ENCODE measurements at regions not wholly inside any gene's neighbourhood (a gene's known extent, or its start where the extent isn't known, plus 50 kb on each side); places are given as distances from the start of the nearest gene placed in this dataset.

DNA sequence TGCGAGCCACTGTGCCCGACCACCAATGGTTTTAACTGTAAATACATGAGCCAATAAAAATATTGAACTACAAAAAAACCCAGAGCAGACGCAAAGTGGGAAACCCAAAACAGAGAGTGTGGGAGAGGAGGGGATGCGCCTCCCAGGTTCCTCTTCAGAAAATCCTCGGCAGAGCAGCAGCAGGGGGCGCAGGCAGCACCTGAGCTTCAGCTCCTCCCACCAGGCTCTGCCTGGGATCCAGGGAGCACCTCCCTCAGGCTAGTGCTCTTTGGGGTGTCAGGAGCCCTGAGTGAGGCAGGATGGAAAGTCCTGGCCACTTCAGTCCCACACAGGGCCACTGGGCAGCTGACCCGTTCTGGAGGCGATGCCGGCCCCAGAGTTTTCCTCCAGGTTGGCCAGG, 536.9 kb upstream of the CDH4 start:
- BruUV-seq (replicated peaks), result no TSS peak
- H2BK5ac ChIP-seq (ENCODE audit: low read depth, low read length, poor library complexity, severe bottlenecking), result no peak overlapping the region
- intact Hi-C loops (cut with micrococcal nuclease) (no loop called here), in situ Hi-C loops (cut with MboI; ENCODE audit: low sequenced_read_pairs) (no loop called here), dilution Hi-C loops (cut with HindIII; ENCODE audit: low sequenced_read_pairs, unreplicated experiment) (no loop called here)
- no peak for DNase-seq
- H3K27ac ChIP-seq (ENCODE audit: insufficient read depth, low read length), result no peak overlapping the region
- H3K23ac ChIP-seq (ENCODE audit: low read depth, low read length), result no peak overlapping the region
- H3K4me1 ChIP-seq (ENCODE audit: control insufficient read depth, insufficient read depth, low read length), result no peaks in the 10 kb centered on the region
- no peak overlapping the region for H2BK120ac ChIP-seq (ENCODE audit: low read depth, low read length)
- H4K5ac ChIP-seq (ENCODE audit: low read depth, low read length), result no peak overlapping the region
- no peak overlapping the region for H3K4me2 ChIP-seq (ENCODE audit: low read depth, low read length)
- no peak overlapping the region for H3K18ac ChIP-seq (ENCODE audit: low read depth, low read length)
- H3K4me3 ChIP-seq (ENCODE audit: insufficient read depth, low read depth, low read length), result no peak overlapping the region
- H2AK5ac ChIP-seq (ENCODE audit: low read depth, low read length), result no peak overlapping the region
- no peak overlapping the region for H4K91ac ChIP-seq (ENCODE audit: insufficient read depth, low read depth, low read length)
- ChIA-PET POLR2A (ENCODE audit: unreplicated experiment) (no interaction called here), CTCF (no interaction called here)
- no peaks in the 10 kb centered on the region for H4K20me1 ChIP-seq (ENCODE audit: insufficient read depth, low read length)
- no peak overlapping the region for H2BK20ac ChIP-seq (ENCODE audit: low read depth, low read length)
- ATAC-seq (ENCODE audit: low read depth), result no peak
- H3K9me1 ChIP-seq (ENCODE audit: insufficient read depth, low read length), result no peaks in the 10 kb centered on the region
- no CpG with 5 or more reads among the region's 9 CpGs for WGBS, 2 experiments (ENCODE audit: extremely low coverage in 2 of 2, insufficient read length in 1 of 2)
- no peak overlapping the region for H3K9ac ChIP-seq (ENCODE audit: low read depth, low read length)
- H2AFZ ChIP-seq (replicated peaks; ENCODE audit: low read length, poor library complexity), result no peak overlapping the region
- peaks cover 6% of the 10 kb centered on the region for H3K9me3 ChIP-seq (ENCODE audit: control insufficient read depth, insufficient read depth, low read length)
- H4K8ac ChIP-seq (ENCODE audit: low read depth in 2 of 2, low read length in 2 of 2), result no peak overlapping the region
- H3K36me3 ChIP-seq (ENCODE audit: control insufficient read depth, insufficient read depth, low read length), result no peaks in the 10 kb centered on the region
- no peaks in the 10 kb centered on the region for H3K27me3 ChIP-seq (ENCODE audit: control insufficient read depth, insufficient read depth, low read length)
- H2AK9ac ChIP-seq (replicated peaks; ENCODE audit: low read depth, low read length, poor library complexity), result no peak overlapping the region
- TF ChIP-seq, protein P1, sequence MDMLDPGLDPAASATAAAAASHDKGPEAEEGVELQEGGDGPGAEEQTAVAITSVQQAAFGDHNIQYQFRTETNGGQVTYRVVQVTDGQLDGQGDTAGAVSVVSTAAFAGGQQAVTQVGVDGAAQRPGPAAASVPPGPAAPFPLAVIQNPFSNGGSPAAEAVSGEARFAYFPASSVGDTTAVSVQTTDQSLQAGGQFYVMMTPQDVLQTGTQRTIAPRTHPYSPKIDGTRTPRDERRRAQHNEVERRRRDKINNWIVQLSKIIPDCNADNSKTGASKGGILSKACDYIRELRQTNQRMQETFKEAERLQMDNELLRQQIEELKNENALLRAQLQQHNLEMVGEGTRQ (IDR thresholded peaks at IDR 0.05; ENCODE audit: low read depth, low read length), result no peak
- TF ChIP-seq RFX5 (IDR thresholded peaks at IDR 0.05; ENCODE audit: low read depth, low read length), result no peak
- H2BK15ac ChIP-seq (ENCODE audit: low read depth, low read length), result no peak overlapping the region
- no peak overlapping the region for H3K56ac ChIP-seq (ENCODE audit: extremely low read depth, insufficient read depth, low read length)
- no peaks in the 10 kb centered on the region for H3K79me1 ChIP-seq (ENCODE audit: low read depth in 1 of 2, low read length in 2 of 2)
- no peak overlapping the region for H3K4ac ChIP-seq (ENCODE audit: low read depth, low read length)
- H3K14ac ChIP-seq (replicated peaks; ENCODE audit: low read depth, low read length), result no peak overlapping the region
